ENCODE measurements at regions not wholly inside any gene's neighbourhood (a gene's known extent, or its start where the extent isn't known, plus 50 kb on each side); places are given as distances from the start of the nearest gene placed in this dataset.

GRCh38 chr10:33025910-33026309 is 67.9 kb upstream of the ITGB1 start:
- ATAC-seq: no peak
- Histone ChIP-seq H3K4me3 (no peak overlapping the region), H3K4me1 (no peaks in the 10 kb centered on the region), H3K9me3 (no peaks in the 10 kb centered on the region), H3K27me3 (no peaks in the 10 kb centered on the region), H3K36me3 (replicated peaks in 1 of 2; ENCODE audit: insufficient read depth in 1 of 2, low read depth in 2 of 2) (no peaks in the 10 kb centered on the region), H3K27ac (no peak overlapping the region)
- 75 to 77% methylated on average over 4 of the region's 4 CpGs for WGBS, 2 donors
- TF ChIP-seq CTCF (IDR thresholded peaks at IDR 0.05): no peak
- TF ChIP-seq POLR2A (IDR thresholded peaks at IDR 0.05): no peak
- no peak for DNase-seq
- intact Hi-C loops (cut with DNase I): no loop called here

GRCh38 chr10:33025039-33025438 is 67.0 kb upstream of the ITGB1 start:
- H3K9me3 ChIP-seq: no peaks in the 10 kb centered on the region
- H3K4me1 ChIP-seq: no peaks in the 10 kb centered on the region
- ATAC-seq (no peak), DNase-seq (no peak)
- TF ChIP-seq POLR2A (IDR thresholded peaks at IDR 0.05) (no peak), CTCF (IDR thresholded peaks at IDR 0.05) (no peak)
- no peak overlapping the region for H3K27ac ChIP-seq
- no peaks in the 10 kb centered on the region for H3K27me3 ChIP-seq
- no peak overlapping the region for H3K4me3 ChIP-seq
- H3K36me3 ChIP-seq (replicated peaks in 1 of 2; ENCODE audit: insufficient read depth in 1 of 2, low read depth in 2 of 2): no peaks in the 10 kb centered on the region
- WGBS, 2 donors: 85% methylated on average over 6 of the region's 6 CpGs
- intact Hi-C loops (cut with DNase I): no loop called here

- TF ChIP-seq CTCF (IDR thresholded peaks at IDR 0.05): no peak
- no peak for TF ChIP-seq POLR2A (IDR thresholded peaks at IDR 0.05)
- Histone ChIP-seq H3K27me3 (no peaks in the 10 kb centered on the region), H3K4me3 (no peak overlapping the region), H3K36me3 (replicated peaks in 1 of 2; ENCODE audit: insufficient read depth in 1 of 2, low read depth in 2 of 2) (no peaks in the 10 kb centered on the region), H3K9me3 (no peaks in the 10 kb centered on the region), H3K4me1 (no peaks in the 10 kb centered on the region), H3K27ac (no peak overlapping the region)
- WGBS, 2 donors: 61 to 67% methylated on average over 3 of the region's 3 CpGs
- intact Hi-C loops (cut with DNase I): no loop called here
- ATAC-seq (no peak), DNase-seq (no peak)
Measured at GRCh38 chr10:33022691-33023090, 64.7 kb upstream of the ITGB1 start.

GRCh38 chr10:33022090-33022489 is 64.1 kb upstream of the ITGB1 start:
- Histone ChIP-seq H3K4me1 (no peaks in the 10 kb centered on the region), H3K9me3 (no peaks in the 10 kb centered on the region), H3K27me3 (no peaks in the 10 kb centered on the region), H3K27ac (no peak overlapping the region), H3K36me3 (replicated peaks in 1 of 2; ENCODE audit: insufficient read depth in 1 of 2, low read depth in 2 of 2) (no peaks in the 10 kb centered on the region), H3K4me3 (no peak overlapping the region)
- TF ChIP-seq POLR2A (IDR thresholded peaks at IDR 0.05) (no peak), CTCF (IDR thresholded peaks at IDR 0.05) (no peak)
- no peak for ATAC-seq
- 86 to 93% methylated on average over 4 of the region's 4 CpGs for WGBS, 2 donors
- intact Hi-C loops (cut with DNase I): no loop called here
- no peak for DNase-seq

- intact Hi-C loops (cut with DNase I): no loop called here
- 92 to 93% methylated on average over 2 of the region's 2 CpGs for WGBS, 2 donors
Measured at GRCh38 chr10:33016988-33017387, 59.0 kb upstream of the ITGB1 start.

More at GRCh38 chr10:33016988-33017387, 59.0 kb upstream of the ITGB1 start:
- TF ChIP-seq CTCF (IDR thresholded peaks at IDR 0.05) (no peak), POLR2A (IDR thresholded peaks at IDR 0.05) (no peak)
- Histone ChIP-seq H3K27ac (no peak overlapping the region), H3K9me3 (no peaks in the 10 kb centered on the region), H3K36me3 (replicated peaks in 1 of 2; ENCODE audit: insufficient read depth in 1 of 2, low read depth in 2 of 2) (no peaks in the 10 kb centered on the region), H3K27me3 (no peaks in the 10 kb centered on the region), H3K4me1 (no peaks in the 10 kb centered on the region), H3K4me3 (no peak overlapping the region)
- no peak for DNase-seq
- no peak for ATAC-seq
